Sigmoid colon (tissue), 6 donors: ENCODE measurements at regions not wholly inside any gene's neighbourhood (a gene's known extent, or its start where the extent isn't known, plus 50 kb on each side); places are given as distances from the start of the nearest gene placed in this dataset.

Experiments used
- DNase-seq: peaks from one replicate; pipeline ENCODE4 v3.0.0-alpha.2; 2019
- H3K27ac ChIP-seq, 4 donors: fragments of 200-600 bp; sonication (generic); one replicate each; pipeline ENCODE4 v1.5.1; 2016 to 2019; ENCODE audit warnings: mild to moderate bottlenecking in 1 of 4
- H3K27me3 ChIP-seq, 3 donors: fragments of 200-600 bp; sonication (generic); one replicate each; pipeline ENCODE4 v1.5.1; 2019; ENCODE audit warnings: mild to moderate bottlenecking in 1 of 3
- H3K36me3 ChIP-seq, 4 donors: fragments of 200-600 bp; sonication (generic); one replicate each; pipeline ENCODE4 v1.5.1; 2016 to 2019
- H3K4me1 ChIP-seq, 4 donors: fragments of 200-600 bp; sonication (generic); one replicate each; pipeline ENCODE4 v1.5.1; 2017 to 2019
- H3K4me3 ChIP-seq, 4 donors: fragments of 200-600 bp; sonication (generic); one replicate each; pipeline ENCODE4 v1.5.1; 2017 to 2019; ENCODE audit warnings: mild to moderate bottlenecking in 2 of 4, moderate library complexity in 1 of 4
- H3K9me3 ChIP-seq, 4 donors: fragments of 200-600 bp in 3 of 4; sonication (generic) in 3 of 4; one replicate each; pipeline versions ENCODE4 v1.5.1 to v1.6.1; 2013 to 2019
- EP300 ChIP-seq, 4 donors: sonication (generic); formaldehyde crosslinking; IDR thresholded peaks; one replicate each; pipeline ENCODE4 v1.6.1; 2017; ENCODE audit warnings: antibody characterized with exemption in 4 of 4
- POLR2A ChIP-seq, 2 donors: fragments of 450-650 bp; IDR thresholded peaks; one replicate each; pipeline ENCODE4 v1.6.1; 2016; ENCODE audit warnings: antibody characterized with exemption in 2 of 2, mild to moderate bottlenecking in 2 of 2, moderate library complexity in 2 of 2
- POLR2AphosphoS5 ChIP-seq, 4 donors: sonication (generic); formaldehyde crosslinking; IDR thresholded peaks; one replicate each; pipeline ENCODE4 v1.6.1; 2017; ENCODE audit warnings: antibody characterized with exemption in 4 of 4
- WGBS, 2 donors: extraction: QIAGEN DNeasy Blood & Tissue Kit; methylation state at CpG; one replicate each; pipeline ENCODE4 v1.1.7; 2013; 5-methylcytosine and 5-hydroxymethylcytosine counted together
- intact Hi-C: fragments of 100-400 bp; cut with DNase I; formaldehyde crosslinking; loops from one replicate; pipeline ENCODE4 v1.15.1; 2023
- TF ChIP-seq, protein P1 (sequence below), 4 experiments: fragments of 450-650 bp in 3 of 4; fragments of 200-600 bp in 1 of 4; IDR thresholded peaks; one replicate each; pipeline ENCODE4 v1.5.1; 2016 to 2019; ENCODE audit warnings: antibody characterized with exemption in 4 of 4, mild to moderate bottlenecking in 3 of 4, moderate library complexity in 2 of 4
- donor health status: healthy with polysubstance abuse.
- donor health status: healthy.

DNA sequence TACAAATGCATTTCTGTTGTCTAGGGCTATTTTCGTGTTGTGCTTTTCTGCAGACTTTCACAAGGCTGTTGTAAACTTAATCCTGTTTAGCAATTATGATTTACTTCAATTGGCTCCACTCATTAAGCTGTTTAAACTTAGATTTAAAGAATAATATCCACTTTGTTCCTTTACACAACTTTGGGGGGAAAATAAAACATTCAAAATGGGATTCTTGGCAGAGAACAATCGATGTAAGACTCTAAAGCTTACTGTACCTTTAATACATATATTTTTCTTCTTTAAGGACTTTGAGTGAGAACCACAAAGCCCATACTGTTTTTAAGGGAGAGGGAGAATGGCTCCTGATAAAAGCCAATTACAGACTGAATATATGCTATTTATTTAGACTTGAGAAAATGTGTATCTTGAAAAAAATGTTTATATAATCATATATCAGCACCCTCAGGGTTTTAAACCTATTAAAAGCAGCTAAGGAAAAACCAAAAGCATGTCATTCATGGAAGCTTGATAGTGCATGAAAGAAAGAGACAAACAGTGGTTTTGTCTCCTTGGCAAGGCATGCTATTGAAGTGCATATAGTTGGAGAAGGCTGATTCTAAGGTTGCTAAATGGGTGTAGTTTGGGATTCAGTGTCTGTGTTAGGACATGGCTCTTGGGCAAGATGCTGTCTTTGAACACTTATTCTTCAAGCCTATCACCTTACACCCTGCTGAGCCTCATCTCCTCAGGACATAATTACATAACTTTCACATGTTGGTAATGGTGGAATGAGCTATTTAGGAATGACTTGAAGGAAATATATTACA lies 293.4 kb upstream of the TBC1D5 start:
- Histone ChIP-seq H3K4me3 (no peak overlapping the region), H3K27ac (no peak overlapping the region), H3K27me3 (no peaks in the 10 kb centered on the region), H3K4me1 (no peaks in the 10 kb centered on the region), H3K36me3 (no peaks in the 10 kb centered on the region), H3K9me3 (no peaks in the 10 kb centered on the region)
- 68 to 75% methylated on average over 2 of the region's 2 CpGs for WGBS, 2 donors
- no peak for TF ChIP-seq POLR2A (IDR thresholded peaks at IDR 0.05)
- DNase-seq: no peak
- intact Hi-C loops: no loop called here

DNA sequence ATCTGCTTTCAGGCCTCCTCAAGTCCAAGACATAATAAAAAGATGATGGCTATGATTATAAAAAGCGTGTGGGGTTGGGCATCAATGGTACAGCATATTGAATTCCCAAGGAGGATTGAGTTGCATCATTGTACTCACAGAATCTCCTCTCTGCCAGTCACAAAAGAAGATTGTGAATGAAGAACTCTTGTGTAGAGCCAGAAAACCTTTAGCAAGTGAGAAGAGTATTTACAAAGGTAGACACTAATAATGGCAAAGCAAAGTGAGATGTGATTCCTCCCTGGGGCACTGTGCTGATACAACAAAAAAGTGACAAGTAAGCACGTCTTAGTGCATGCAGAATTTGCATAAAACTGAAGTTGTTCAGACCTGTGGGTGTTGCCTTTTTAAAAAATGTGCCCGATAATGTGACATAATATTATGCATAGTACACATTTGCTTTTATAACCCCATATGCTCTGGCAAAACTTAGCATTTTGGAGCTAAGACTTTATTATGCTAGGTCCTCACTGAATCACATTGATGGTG lies 291.2 kb upstream of the TBC1D5 start:
- WGBS, 2 donors: 76 to 82% methylated on average over 3 of the region's 3 CpGs
- H3K27me3 ChIP-seq: no peaks in the 10 kb centered on the region
- H3K4me1 ChIP-seq: no peaks in the 10 kb centered on the region
- H3K27ac ChIP-seq: no peak overlapping the region
- intact Hi-C loops: no loop called here
- TF ChIP-seq POLR2AphosphoS5 (IDR thresholded peaks at IDR 0.05) (no peak), POLR2A (IDR thresholded peaks at IDR 0.05) (no peak), EP300 (IDR thresholded peaks at IDR 0.05) (no peak)
- TF ChIP-seq, protein P1, sequence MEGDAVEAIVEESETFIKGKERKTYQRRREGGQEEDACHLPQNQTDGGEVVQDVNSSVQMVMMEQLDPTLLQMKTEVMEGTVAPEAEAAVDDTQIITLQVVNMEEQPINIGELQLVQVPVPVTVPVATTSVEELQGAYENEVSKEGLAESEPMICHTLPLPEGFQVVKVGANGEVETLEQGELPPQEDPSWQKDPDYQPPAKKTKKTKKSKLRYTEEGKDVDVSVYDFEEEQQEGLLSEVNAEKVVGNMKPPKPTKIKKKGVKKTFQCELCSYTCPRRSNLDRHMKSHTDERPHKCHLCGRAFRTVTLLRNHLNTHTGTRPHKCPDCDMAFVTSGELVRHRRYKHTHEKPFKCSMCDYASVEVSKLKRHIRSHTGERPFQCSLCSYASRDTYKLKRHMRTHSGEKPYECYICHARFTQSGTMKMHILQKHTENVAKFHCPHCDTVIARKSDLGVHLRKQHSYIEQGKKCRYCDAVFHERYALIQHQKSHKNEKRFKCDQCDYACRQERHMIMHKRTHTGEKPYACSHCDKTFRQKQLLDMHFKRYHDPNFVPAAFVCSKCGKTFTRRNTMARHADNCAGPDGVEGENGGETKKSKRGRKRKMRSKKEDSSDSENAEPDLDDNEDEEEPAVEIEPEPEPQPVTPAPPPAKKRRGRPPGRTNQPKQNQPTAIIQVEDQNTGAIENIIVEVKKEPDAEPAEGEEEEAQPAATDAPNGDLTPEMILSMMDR (IDR thresholded peaks at IDR 0.05): no peak
- no peaks in the 10 kb centered on the region for H3K36me3 ChIP-seq
- no peak overlapping the region for H3K4me3 ChIP-seq
- H3K9me3 ChIP-seq: no peaks in the 10 kb centered on the region
- DNase-seq: no peak

DNA sequence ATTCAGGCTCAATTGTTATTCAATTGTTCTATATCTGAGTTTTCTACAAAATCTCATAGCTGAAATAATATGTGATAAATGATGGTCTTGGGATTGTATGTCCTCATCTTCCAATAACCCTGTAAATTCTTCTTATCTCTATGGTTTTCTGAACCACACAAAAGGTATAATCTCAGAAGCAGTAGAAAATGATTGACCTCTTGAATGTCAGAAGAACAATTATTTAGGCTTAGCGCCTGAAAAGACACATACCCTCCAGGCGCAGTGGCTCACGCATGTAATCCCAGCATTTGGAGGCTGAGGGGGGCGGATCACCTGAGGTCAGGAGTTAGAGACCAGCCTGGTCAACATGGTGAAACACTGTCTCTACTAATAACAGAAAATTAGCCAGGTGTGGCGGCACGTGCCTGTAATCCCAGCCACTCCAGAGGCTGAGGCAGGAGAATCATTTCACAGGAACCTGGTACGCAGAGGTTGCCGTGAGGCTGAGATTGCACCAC lies 288.0 kb upstream of the TBC1D5 start:
- Histone ChIP-seq H3K27ac (no peak overlapping the region), H3K4me3 (no peak overlapping the region), H3K27me3 (no peaks in the 10 kb centered on the region), H3K9me3 (no peaks in the 10 kb centered on the region), H3K4me1 (no peaks in the 10 kb centered on the region), H3K36me3 (no peaks in the 10 kb centered on the region)
- DNase-seq: no peak
- no peak for TF ChIP-seq POLR2A (IDR thresholded peaks at IDR 0.05)
- TF ChIP-seq, protein P1 (IDR thresholded peaks at IDR 0.05): no peak
- no peak for TF ChIP-seq EP300 (IDR thresholded peaks at IDR 0.05)
- 95% methylated on average over 8 of the region's 8 CpGs for WGBS, 2 donors
- intact Hi-C loops: no loop called here

DNA sequence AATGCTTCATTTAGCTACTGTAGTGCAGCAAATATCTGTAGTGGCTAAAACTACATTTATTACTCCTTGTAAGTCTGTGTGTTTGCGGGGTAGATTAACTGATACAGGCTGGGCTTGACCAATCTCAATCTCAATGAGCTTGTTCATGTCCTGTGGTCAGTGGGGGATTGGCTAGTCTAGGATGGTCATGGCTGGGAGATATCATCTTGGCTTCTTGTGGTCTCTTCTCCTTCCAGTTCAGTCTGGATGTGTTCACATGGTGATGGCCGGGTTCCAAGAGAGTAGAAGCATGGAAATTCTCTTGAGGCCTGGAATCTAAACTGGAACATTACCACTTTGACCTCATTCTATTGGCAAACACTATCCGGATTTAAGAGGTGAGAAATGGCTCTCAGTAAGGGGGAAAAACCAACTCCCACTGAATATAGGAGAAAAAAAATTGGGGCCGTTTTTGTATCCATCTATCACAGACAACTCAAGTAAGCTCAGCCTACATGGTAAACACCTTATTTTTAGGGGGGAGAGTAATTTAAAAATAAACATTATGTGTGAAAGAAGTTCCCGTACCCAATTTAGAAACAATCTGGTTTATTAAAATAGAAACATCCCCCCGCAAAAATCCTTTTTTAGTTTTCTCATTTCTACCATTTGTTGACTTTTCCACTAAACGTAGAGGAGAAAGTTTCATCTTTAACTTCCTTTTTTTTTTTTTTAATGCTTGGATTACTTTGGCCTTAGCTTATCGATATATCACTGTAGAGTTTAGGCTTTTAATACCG lies 284.9 kb upstream of the TBC1D5 start:
- Histone ChIP-seq H3K36me3 (no peaks in the 10 kb centered on the region), H3K4me3 (no peak overlapping the region), H3K9me3 (no peaks in the 10 kb centered on the region), H3K27ac (no peak overlapping the region), H3K4me1 (no peaks in the 10 kb centered on the region), H3K27me3 (no peaks in the 10 kb centered on the region)
- DNase-seq: no peak
- intact Hi-C loops: no loop called here
- TF ChIP-seq EP300 (IDR thresholded peaks at IDR 0.05): no peak
- no peak for TF ChIP-seq POLR2A (IDR thresholded peaks at IDR 0.05)
- TF ChIP-seq POLR2AphosphoS5 (IDR thresholded peaks at IDR 0.05): no peak
- TF ChIP-seq, protein P1 (IDR thresholded peaks at IDR 0.05): no peak
- WGBS, 2 donors: 76 to 86% methylated on average over 9 of the region's 9 CpGs

DNA sequence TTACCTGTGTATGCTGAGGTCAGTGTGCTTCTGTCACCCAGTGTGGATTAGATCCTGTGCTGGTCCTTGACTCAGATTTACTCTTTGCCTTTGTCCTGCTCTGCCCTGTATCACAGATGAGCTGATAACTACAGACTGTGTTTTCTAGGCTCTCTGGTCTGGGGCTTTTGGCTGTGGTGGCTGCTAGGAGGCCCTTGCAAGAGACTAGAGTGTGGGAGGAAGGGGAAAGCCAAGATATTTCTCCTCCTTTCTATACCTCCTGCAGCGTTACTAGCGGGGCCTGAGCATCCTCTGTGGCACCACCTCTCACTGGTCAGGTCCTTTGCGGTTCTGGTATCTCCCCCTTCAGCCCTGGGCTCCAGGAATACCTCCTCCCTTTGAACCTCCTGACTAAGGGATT lies 282.3 kb upstream of the TBC1D5 start:
- Histone ChIP-seq H3K27me3 (no peaks in the 10 kb centered on the region), H3K36me3 (no peaks in the 10 kb centered on the region), H3K9me3 (no peaks in the 10 kb centered on the region), H3K27ac (no peak overlapping the region), H3K4me1 (no peaks in the 10 kb centered on the region), H3K4me3 (no peak overlapping the region)
- WGBS, 2 donors: 89 to 93% methylated on average over 3 of the region's 3 CpGs
- intact Hi-C loops: no loop called here
- TF ChIP-seq, protein P1 (IDR thresholded peaks at IDR 0.05): no peak
- no peak for TF ChIP-seq EP300 (IDR thresholded peaks at IDR 0.05)
- no peak for TF ChIP-seq POLR2A (IDR thresholded peaks at IDR 0.05)
- DNase-seq: no peak
